ENCODE measurements at regions not wholly inside any gene's neighbourhood (a gene's known extent, or its start where the extent isn't known, plus 50 kb on each side); places are given as distances from the start of the nearest gene placed in this dataset.

DNA sequence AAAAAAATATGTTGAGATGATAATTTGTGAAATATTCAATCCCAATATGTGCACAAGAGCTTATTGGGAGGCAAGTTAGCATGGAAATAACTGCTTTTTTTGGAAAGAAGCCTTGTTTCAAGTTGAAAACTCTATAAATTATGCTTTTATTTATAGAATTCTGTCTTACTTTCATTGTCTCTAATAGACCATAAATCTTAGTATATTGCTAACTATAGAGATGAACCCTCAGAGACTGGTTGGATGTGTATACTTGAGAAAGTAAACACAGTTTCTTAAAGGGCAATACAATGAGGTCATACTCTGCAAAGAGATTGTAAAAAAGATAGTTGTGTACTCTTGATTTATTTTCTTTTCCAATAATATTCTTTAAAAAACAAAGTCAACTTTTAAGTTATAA, 530.3 kb downstream of the SPATA31D1 start:
- TF ChIP-seq, protein P1, sequence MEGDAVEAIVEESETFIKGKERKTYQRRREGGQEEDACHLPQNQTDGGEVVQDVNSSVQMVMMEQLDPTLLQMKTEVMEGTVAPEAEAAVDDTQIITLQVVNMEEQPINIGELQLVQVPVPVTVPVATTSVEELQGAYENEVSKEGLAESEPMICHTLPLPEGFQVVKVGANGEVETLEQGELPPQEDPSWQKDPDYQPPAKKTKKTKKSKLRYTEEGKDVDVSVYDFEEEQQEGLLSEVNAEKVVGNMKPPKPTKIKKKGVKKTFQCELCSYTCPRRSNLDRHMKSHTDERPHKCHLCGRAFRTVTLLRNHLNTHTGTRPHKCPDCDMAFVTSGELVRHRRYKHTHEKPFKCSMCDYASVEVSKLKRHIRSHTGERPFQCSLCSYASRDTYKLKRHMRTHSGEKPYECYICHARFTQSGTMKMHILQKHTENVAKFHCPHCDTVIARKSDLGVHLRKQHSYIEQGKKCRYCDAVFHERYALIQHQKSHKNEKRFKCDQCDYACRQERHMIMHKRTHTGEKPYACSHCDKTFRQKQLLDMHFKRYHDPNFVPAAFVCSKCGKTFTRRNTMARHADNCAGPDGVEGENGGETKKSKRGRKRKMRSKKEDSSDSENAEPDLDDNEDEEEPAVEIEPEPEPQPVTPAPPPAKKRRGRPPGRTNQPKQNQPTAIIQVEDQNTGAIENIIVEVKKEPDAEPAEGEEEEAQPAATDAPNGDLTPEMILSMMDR (IDR thresholded peaks at IDR 0.05): no peak
- TF ChIP-seq POLR2AphosphoS5 (IDR thresholded peaks at IDR 0.05) (no peak), POLR2A (IDR thresholded peaks at IDR 0.05) (no peak), EP300 (IDR thresholded peaks at IDR 0.05) (no peak)
